Fibroblast of lung (primary cell): ENCODE measurements at regions not wholly inside any gene's neighbourhood (a gene's known extent, or its start where the extent isn't known, plus 50 kb on each side); places are given as distances from the start of the nearest gene placed in this dataset.

Source experiments
- DNase-seq, 2 donors: peaks; one replicate each; pipeline versions ENCODE4 v3.0.0 to v3.0.0-alpha.2; 2010; ENCODE audit warnings: low read depth in 2 of 2
- H2AFZ ChIP-seq: 2 replicates; pipeline ENCODE4 v1.5.1; 2012; ENCODE audit warnings: low read length, control low read depth, inconsistent platforms
- H3K27ac ChIP-seq: 2 replicates; pipeline ENCODE4 v1.5.1; 2011; ENCODE audit warnings: low read length, control low read depth; ENCODE audit not compliant: insufficient read depth
- H3K27me3 ChIP-seq: 2 replicates; pipeline ENCODE4 v1.5.1; 2011; ENCODE audit warnings: mild to moderate bottlenecking, low read length; ENCODE audit not compliant: control insufficient read depth, insufficient read depth
- H3K36me3 ChIP-seq: 2 replicates; pipeline ENCODE4 v1.5.1; 2011; ENCODE audit warnings: low read length; ENCODE audit not compliant: control insufficient read depth, insufficient read depth
- H3K4me1 ChIP-seq: 2 replicates; pipeline ENCODE4 v1.5.1; 2011; ENCODE audit warnings: low read length; ENCODE audit not compliant: control insufficient read depth, insufficient read depth; ENCODE audit errors: extremely low read depth
- H3K4me2 ChIP-seq: 2 replicates; pipeline ENCODE4 v1.5.1; 2011; ENCODE audit warnings: low read length, control low read depth; ENCODE audit not compliant: insufficient read depth; ENCODE audit errors: extremely low read depth
- H3K4me3 ChIP-seq, 4 experiments: fragments of 200-600 bp in 1 of 4; sonication (generic) in 1 of 4; replicated peaks in 1 of 4; 2 replicates each; pipeline ENCODE4 v1.5.1; 2011 to 2016; ENCODE audit warnings: low read length in 4 of 4, low read depth in 3 of 4, mild to moderate bottlenecking in 3 of 4, control low read depth in 2 of 4, inconsistent platforms in 1 of 4, mixed read lengths in 1 of 4; ENCODE audit not compliant: insufficient read depth in 1 of 4; ENCODE audit errors: control extremely low read depth in 1 of 4
- H3K79me2 ChIP-seq: 2 replicates; pipeline ENCODE4 v1.5.1; 2012; ENCODE audit warnings: mild to moderate bottlenecking, low read length, inconsistent platforms; ENCODE audit not compliant: control insufficient read depth, insufficient read depth
- H3K9ac ChIP-seq: 2 replicates; pipeline ENCODE4 v1.5.1; 2011; ENCODE audit warnings: mild to moderate bottlenecking, low read length, control low read depth; ENCODE audit not compliant: insufficient read depth
- H3K9me3 ChIP-seq: 2 replicates; pipeline ENCODE4 v1.5.1; 2012; ENCODE audit warnings: low read depth, low read length; ENCODE audit not compliant: control insufficient read depth, insufficient read depth
- H4K20me1 ChIP-seq: 2 replicates; pipeline ENCODE4 v1.5.1; 2011; ENCODE audit warnings: low read length; ENCODE audit not compliant: control insufficient read depth, insufficient read depth; ENCODE audit errors: extremely low read depth
- EZH2 ChIP-seq: IDR thresholded peaks from 2 replicates; pipeline ENCODE4 v1.5.1; 2012; ENCODE audit warnings: low read length, control low read depth, mild to moderate bottlenecking; ENCODE audit errors: missing control alignments
- TF ChIP-seq, protein P1 (sequence below), 2 donors: IDR thresholded peaks in 1 of 2; conservative IDR thresholded peaks in 1 of 2; 1 replicate in 1 of 2; 2 replicates in 1 of 2; pipeline ENCODE4 v1.5.1; 2011 to 2012; ENCODE audit warnings: low read length in 2 of 2, control low read depth in 1 of 2, inconsistent platforms in 1 of 2, low read depth in 1 of 2, mild to moderate bottlenecking in 1 of 2

DNA sequence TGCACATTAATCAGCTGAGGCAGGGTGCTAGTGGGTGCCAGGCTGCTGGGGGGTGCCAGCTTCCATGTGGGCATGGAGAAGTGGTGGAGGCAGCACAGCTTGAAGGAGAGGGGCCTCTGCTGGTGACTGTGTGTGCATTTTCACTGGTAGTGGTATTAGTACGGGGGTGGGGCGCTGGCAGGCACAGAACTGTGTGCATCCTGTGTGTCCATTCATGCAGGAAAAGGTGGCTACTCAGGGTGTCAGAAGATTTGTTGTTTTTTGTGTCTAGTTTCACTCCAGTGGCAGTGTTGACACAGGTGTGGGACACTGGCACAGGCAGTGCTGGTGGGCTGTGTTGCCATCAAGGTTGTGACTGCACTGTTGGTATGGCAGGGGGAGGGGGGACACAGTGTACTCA is 1303.6 kb downstream of the FAM133A start:
- Histone ChIP-seq H3K4me1 (no peaks in the 10 kb centered on the region), H3K9ac (no peak overlapping the region), H3K4me2 (no peak overlapping the region), H3K4me3 (no peak overlapping the region), H4K20me1 (no peaks in the 10 kb centered on the region), H3K27me3 (no peaks in the 10 kb centered on the region), H3K9me3 (no peaks in the 10 kb centered on the region), H3K79me2 (no peaks in the 10 kb centered on the region), H3K27ac (no peak overlapping the region), H2AFZ (no peak overlapping the region), H3K36me3 (no peaks in the 10 kb centered on the region)
- no peak for TF ChIP-seq EZH2
- TF ChIP-seq, protein P1, sequence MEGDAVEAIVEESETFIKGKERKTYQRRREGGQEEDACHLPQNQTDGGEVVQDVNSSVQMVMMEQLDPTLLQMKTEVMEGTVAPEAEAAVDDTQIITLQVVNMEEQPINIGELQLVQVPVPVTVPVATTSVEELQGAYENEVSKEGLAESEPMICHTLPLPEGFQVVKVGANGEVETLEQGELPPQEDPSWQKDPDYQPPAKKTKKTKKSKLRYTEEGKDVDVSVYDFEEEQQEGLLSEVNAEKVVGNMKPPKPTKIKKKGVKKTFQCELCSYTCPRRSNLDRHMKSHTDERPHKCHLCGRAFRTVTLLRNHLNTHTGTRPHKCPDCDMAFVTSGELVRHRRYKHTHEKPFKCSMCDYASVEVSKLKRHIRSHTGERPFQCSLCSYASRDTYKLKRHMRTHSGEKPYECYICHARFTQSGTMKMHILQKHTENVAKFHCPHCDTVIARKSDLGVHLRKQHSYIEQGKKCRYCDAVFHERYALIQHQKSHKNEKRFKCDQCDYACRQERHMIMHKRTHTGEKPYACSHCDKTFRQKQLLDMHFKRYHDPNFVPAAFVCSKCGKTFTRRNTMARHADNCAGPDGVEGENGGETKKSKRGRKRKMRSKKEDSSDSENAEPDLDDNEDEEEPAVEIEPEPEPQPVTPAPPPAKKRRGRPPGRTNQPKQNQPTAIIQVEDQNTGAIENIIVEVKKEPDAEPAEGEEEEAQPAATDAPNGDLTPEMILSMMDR (conservative IDR thresholded peaks at IDR 0.05 in 1 of 2, IDR thresholded peaks at IDR 0.05 in 1 of 2; ENCODE audit: low read depth in 1 of 2, low read length in 2 of 2): no peak
- no peak for DNase-seq

DNA sequence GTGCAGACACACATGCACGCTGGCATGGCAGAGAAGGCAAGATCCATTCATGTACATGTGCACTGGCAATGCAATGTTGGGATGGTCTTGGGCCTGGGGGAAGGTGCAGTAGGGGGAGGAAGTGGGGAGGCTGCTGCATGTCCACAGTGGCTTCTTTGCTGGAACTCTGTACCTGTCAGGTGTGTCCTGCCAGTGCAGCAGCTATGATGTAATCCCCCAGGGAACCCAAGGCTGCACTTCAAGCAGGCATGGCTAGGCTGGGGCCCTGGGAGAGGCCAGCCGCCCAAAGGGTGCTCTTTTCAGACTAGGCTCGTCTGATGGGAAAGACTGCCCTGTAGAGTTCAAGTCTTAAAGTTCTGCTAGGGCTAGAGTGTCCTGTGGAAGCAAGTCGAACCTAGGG is 1304.0 kb downstream of the FAM133A start:
- Histone ChIP-seq H3K79me2 (no peaks in the 10 kb centered on the region), H3K27ac (no peak overlapping the region), H3K4me3 (no peak overlapping the region), H2AFZ (no peak overlapping the region), H3K27me3 (no peaks in the 10 kb centered on the region), H3K4me2 (no peak overlapping the region), H3K9ac (no peak overlapping the region), H3K4me1 (no peaks in the 10 kb centered on the region), H3K9me3 (no peaks in the 10 kb centered on the region), H4K20me1 (no peaks in the 10 kb centered on the region), H3K36me3 (no peaks in the 10 kb centered on the region)
- DNase-seq: no peak
- TF ChIP-seq EZH2: no peak
- TF ChIP-seq, protein P1 (conservative IDR thresholded peaks at IDR 0.05 in 1 of 2, IDR thresholded peaks at IDR 0.05 in 1 of 2; ENCODE audit: low read depth in 1 of 2, low read length in 2 of 2): no peak
